BLaER1 treated with 17β-estradiol and CSF1 and Interleukin-3, amounts not matched to agents 10 nM and 100 nM (cell line): ENCODE measurements at regions not wholly inside any gene's neighbourhood (a gene's known extent, or its start where the extent isn't known, plus 50 kb on each side); places are given as distances from the start of the nearest gene placed in this dataset.

Experiments used
- H3K27ac ChIP-seq, 11 experiments: shearing (Covaris generic); formaldehyde crosslinking; 2 replicates each; pipeline ENCODE4 v1.8.1; 2022
- H3K27me3 ChIP-seq, 11 experiments: shearing (Covaris generic); formaldehyde crosslinking; 2 replicates each; pipeline ENCODE4 v1.8.1; 2022
- H3K36me3 ChIP-seq, 11 experiments: shearing (Covaris generic); formaldehyde crosslinking; 2 replicates each; pipeline ENCODE4 v1.8.1; 2022
- H3K4me1 ChIP-seq, 10 experiments: shearing (Covaris generic); formaldehyde crosslinking; 2 replicates each; pipeline ENCODE4 v1.8.1; 2022
- H3K4me2 ChIP-seq, 11 experiments: shearing (Covaris generic); formaldehyde crosslinking; 2 replicates each; pipeline ENCODE4 v1.8.1; 2022
- H3K4me3 ChIP-seq, 10 experiments: shearing (Covaris generic); formaldehyde crosslinking; 2 replicates each; pipeline ENCODE4 v1.8.1; 2022
- H3K9ac ChIP-seq, 11 experiments: shearing (Covaris generic); formaldehyde crosslinking; 2 replicates each; pipeline ENCODE4 v1.8.1; 2022
- H3K9me3 ChIP-seq, 11 experiments: shearing (Covaris generic); formaldehyde crosslinking; replicated peaks in 1 of 11; 2 replicates each; pipeline ENCODE4 v1.8.1; 2022
- H4K20me1 ChIP-seq, 11 experiments: shearing (Covaris generic); formaldehyde crosslinking; 2 replicates each; pipeline ENCODE4 v1.8.1; 2022
- Cebpa-rat ChIP-seq, 11 experiments: shearing (Covaris generic); IDR thresholded peaks; 2 replicates each; pipeline ENCODE4 v1.8.1; 2022

- Histone ChIP-seq H3K9me3 (peaks cover 7 to 17% (median 9%) of the 10 kb centered on the region in 11 experiments; a peak in 20 of 22 replicates), H3K36me3 (peaks cover 0 to 14% (median 5%) of the 10 kb centered on the region in 11 experiments; a peak in 7 of 22 replicates), H3K4me3 (no peak overlapping the region), H3K4me1 (peaks cover 63 to 80% (median 75%) of the 10 kb centered on the region in 10 experiments), H3K27ac (peak overlapping the region in 10 of 11 experiments; percentile 39 to 72 (median 64); a peak in 19 of 22 replicates), H3K9ac (peak overlapping the region in 1 of 11 experiments; percentile 35; a peak in 2 of 22 replicates), H3K27me3 (no peaks in the 10 kb centered on the region), H3K4me2 (peak overlapping the region; percentile 55 to 87 (median 74)), H4K20me1 (no peaks in the 10 kb centered on the region; a peak in 3 of 22 replicates)
- TF ChIP-seq Cebpa-rat (IDR thresholded peaks at IDR 0.05) = no peak
Measured at GRCh38 chr20:19816386-19816785, 58.3 kb downstream of the RIN2 start.

GRCh38 chr20:19817017-19817416 is 59.0 kb downstream of the RIN2 start:
- Histone ChIP-seq H3K9ac (no peak overlapping the region), H3K27me3 (no peaks in the 10 kb centered on the region), H3K4me1 (peaks cover 65 to 80% (median 73%) of the 10 kb centered on the region in 10 experiments), H3K4me2 (peak overlapping the region; percentile 55 to 87 (median 74)), H3K9me3 (peaks cover 7 to 17% (median 9%) of the 10 kb centered on the region in 11 experiments; a peak in 20 of 22 replicates), H3K27ac (peak overlapping the region in 4 of 11 experiments; percentile 5 to 72 (median 16); a peak in 4 of 22 replicates), H3K36me3 (peaks cover 0 to 14% (median 5%) of the 10 kb centered on the region in 11 experiments; a peak in 7 of 22 replicates), H4K20me1 (no peaks in the 10 kb centered on the region; a peak in 3 of 22 replicates), H3K4me3 (no peak overlapping the region)
- TF ChIP-seq Cebpa-rat (IDR thresholded peaks at IDR 0.05) = no peak

GRCh38 chr20:19819149-19819548 is 61.1 kb downstream of the RIN2 start:
- no peak for TF ChIP-seq Cebpa-rat (IDR thresholded peaks at IDR 0.05)
- Histone ChIP-seq H3K4me1 (peaks cover 54 to 77% (median 61%) of the 10 kb centered on the region in 10 experiments), H3K27me3 (no peaks in the 10 kb centered on the region), H4K20me1 (no peaks in the 10 kb centered on the region; a peak in 3 of 22 replicates), H3K4me2 (no peak overlapping the region), H3K4me3 (no peak overlapping the region), H3K36me3 (peaks cover 0 to 14% (median 5%) of the 10 kb centered on the region in 11 experiments; a peak in 7 of 22 replicates), H3K27ac (no peak overlapping the region), H3K9ac (no peak overlapping the region), H3K9me3 (peaks cover 7 to 17% (median 9%) of the 10 kb centered on the region in 11 experiments; a peak in 20 of 22 replicates)

GRCh38 chr20:19820555-19821211 is 62.6 kb downstream of the RIN2 start:
- H4K20me1 ChIP-seq = no peaks in the 10 kb centered on the region; a peak in 3 of 22 replicates
- 0 out of 22 replicates have a peak overlapping the region, but pooled peaks of 2 of the 11 experiments have one; percentile 7 to 16 for H3K27ac ChIP-seq
- no peaks in the 10 kb centered on the region for H3K27me3 ChIP-seq
- no peak overlapping the region for H3K4me3 ChIP-seq
- TF ChIP-seq Cebpa-rat (IDR thresholded peaks at IDR 0.05) = no peak
- peaks cover 7 to 17% (median 9%) of the 10 kb centered on the region in 11 experiments; a peak in 20 of 22 replicates for H3K9me3 ChIP-seq
- peaks cover 0 to 14% (median 5%) of the 10 kb centered on the region in 11 experiments; a peak in 7 of 22 replicates for H3K36me3 ChIP-seq
- H3K9ac ChIP-seq = no peak overlapping the region
- H3K4me2 ChIP-seq = peak overlapping the region; percentile 55 to 79 (median 67)
- peaks cover 57 to 77% (median 62%) of the 10 kb centered on the region in 10 experiments for H3K4me1 ChIP-seq

GRCh38 chr20:19821606-19822005 is 63.5 kb downstream of the RIN2 start:
- Histone ChIP-seq H3K4me3 (no peak overlapping the region), H3K27ac (no peak overlapping the region), H3K4me1 (peaks cover 48 to 73% (median 57%) of the 10 kb centered on the region in 10 experiments), H3K4me2 (peak overlapping the region; percentile 55 to 79 (median 67); a peak in 17 of 22 replicates), H3K36me3 (peaks cover 0 to 14% (median 5%) of the 10 kb centered on the region in 11 experiments; a peak in 7 of 22 replicates), H3K27me3 (no peaks in the 10 kb centered on the region), H3K9ac (no peak overlapping the region), H4K20me1 (no peaks in the 10 kb centered on the region; a peak in 1 of 22 replicates), H3K9me3 (peaks cover 7 to 17% (median 9%) of the 10 kb centered on the region in 11 experiments; a peak in 20 of 22 replicates)
- TF ChIP-seq Cebpa-rat (IDR thresholded peaks at IDR 0.05) = no peak

- TF ChIP-seq Cebpa-rat (IDR thresholded peaks at IDR 0.05) = no peak
- Histone ChIP-seq H3K27me3 (no peaks in the 10 kb centered on the region), H3K27ac (no peak overlapping the region), H3K4me2 (peak overlapping the region in 3 of 11 experiments; percentile 67 to 73 (median 69); a peak in 5 of 22 replicates), H3K9me3 (peaks cover 7 to 15% (median 9%) of the 10 kb centered on the region in 11 experiments; a peak in 20 of 22 replicates), H3K9ac (no peak overlapping the region), H3K4me1 (peaks cover 50 to 75% (median 64%) of the 10 kb centered on the region in 10 experiments), H3K36me3 (peaks cover 0 to 14% (median 5%) of the 10 kb centered on the region in 11 experiments; a peak in 7 of 22 replicates), H4K20me1 (no peaks in the 10 kb centered on the region; a peak in 1 of 22 replicates), H3K4me3 (no peak overlapping the region)
Measured at GRCh38 chr20:19823216-19823615, 65.2 kb downstream of the RIN2 start.

GRCh38 chr20:19823971-19824370 is 65.9 kb downstream of the RIN2 start:
- Histone ChIP-seq H3K27me3 (no peaks in the 10 kb centered on the region), H3K4me3 (no peak overlapping the region), H3K27ac (no peak overlapping the region), H3K4me1 (peaks cover 58 to 83% (median 71%) of the 10 kb centered on the region in 10 experiments), H3K9ac (no peak overlapping the region), H3K4me2 (peak overlapping the region; percentile 33 to 73 (median 63)), H4K20me1 (no peaks in the 10 kb centered on the region; a peak in 2 of 22 replicates), H3K36me3 (peaks cover 0 to 6% (median 3%) of the 10 kb centered on the region in 11 experiments; a peak in 7 of 22 replicates), H3K9me3 (peaks cover 5 to 8% (median 6%) of the 10 kb centered on the region in 11 experiments; a peak in 20 of 22 replicates)
- TF ChIP-seq Cebpa-rat (IDR thresholded peaks at IDR 0.05) = no peak

GRCh38 chr20:19824861-19825260 is 66.8 kb downstream of the RIN2 start:
- peak overlapping the region in 3 of 11 experiments; percentile 18 to 37 (median 30); a peak in 6 of 22 replicates for H3K27ac ChIP-seq
- H3K4me2 ChIP-seq = peak overlapping the region; percentile 33 to 73 (median 63)
- H3K9ac ChIP-seq = no peak overlapping the region
- no peaks in the 10 kb centered on the region; a peak in 2 of 22 replicates for H4K20me1 ChIP-seq
- no peak overlapping the region for H3K4me3 ChIP-seq
- no peak for TF ChIP-seq Cebpa-rat (IDR thresholded peaks at IDR 0.05)
- no peaks in the 10 kb centered on the region for H3K36me3 ChIP-seq
- no peaks in the 10 kb centered on the region for H3K9me3 ChIP-seq
- H3K4me1 ChIP-seq = peaks cover 67 to 91% (median 79%) of the 10 kb centered on the region in 10 experiments
- no peaks in the 10 kb centered on the region for H3K27me3 ChIP-seq
